Fibroblast of lung (primary cell): ENCODE measurements at regions not wholly inside any gene's neighbourhood (a gene's known extent, or its start where the extent isn't known, plus 50 kb on each side); places are given as distances from the start of the nearest gene placed in this dataset.

Experiments used
- DNase-seq, 2 donors: peaks; one replicate each; pipeline versions ENCODE4 v3.0.0 to v3.0.0-alpha.2; 2010; ENCODE audit warnings: low read depth in 2 of 2
- H2AFZ ChIP-seq: 2 replicates; pipeline ENCODE4 v1.5.1; 2012; ENCODE audit warnings: low read length, control low read depth, inconsistent platforms
- H3K27ac ChIP-seq: 2 replicates; pipeline ENCODE4 v1.5.1; 2011; ENCODE audit warnings: low read length, control low read depth; ENCODE audit not compliant: insufficient read depth
- H3K27me3 ChIP-seq: 2 replicates; pipeline ENCODE4 v1.5.1; 2011; ENCODE audit warnings: mild to moderate bottlenecking, low read length; ENCODE audit not compliant: control insufficient read depth, insufficient read depth
- H3K36me3 ChIP-seq: 2 replicates; pipeline ENCODE4 v1.5.1; 2011; ENCODE audit warnings: low read length; ENCODE audit not compliant: control insufficient read depth, insufficient read depth
- H3K4me1 ChIP-seq: 2 replicates; pipeline ENCODE4 v1.5.1; 2011; ENCODE audit warnings: low read length; ENCODE audit not compliant: control insufficient read depth, insufficient read depth; ENCODE audit errors: extremely low read depth
- H3K4me2 ChIP-seq: 2 replicates; pipeline ENCODE4 v1.5.1; 2011; ENCODE audit warnings: low read length, control low read depth; ENCODE audit not compliant: insufficient read depth; ENCODE audit errors: extremely low read depth
- H3K4me3 ChIP-seq, 4 experiments: fragments of 200-600 bp in 1 of 4; sonication (generic) in 1 of 4; replicated peaks in 1 of 4; 2 replicates each; pipeline ENCODE4 v1.5.1; 2011 to 2016; ENCODE audit warnings: low read length in 4 of 4, low read depth in 3 of 4, mild to moderate bottlenecking in 3 of 4, control low read depth in 2 of 4, inconsistent platforms in 1 of 4, mixed read lengths in 1 of 4; ENCODE audit not compliant: insufficient read depth in 1 of 4; ENCODE audit errors: control extremely low read depth in 1 of 4
- H3K79me2 ChIP-seq: 2 replicates; pipeline ENCODE4 v1.5.1; 2012; ENCODE audit warnings: mild to moderate bottlenecking, low read length, inconsistent platforms; ENCODE audit not compliant: control insufficient read depth, insufficient read depth
- H3K9ac ChIP-seq: 2 replicates; pipeline ENCODE4 v1.5.1; 2011; ENCODE audit warnings: mild to moderate bottlenecking, low read length, control low read depth; ENCODE audit not compliant: insufficient read depth
- H3K9me3 ChIP-seq: 2 replicates; pipeline ENCODE4 v1.5.1; 2012; ENCODE audit warnings: low read depth, low read length; ENCODE audit not compliant: control insufficient read depth, insufficient read depth
- H4K20me1 ChIP-seq: 2 replicates; pipeline ENCODE4 v1.5.1; 2011; ENCODE audit warnings: low read length; ENCODE audit not compliant: control insufficient read depth, insufficient read depth; ENCODE audit errors: extremely low read depth
- EZH2 ChIP-seq: IDR thresholded peaks from 2 replicates; pipeline ENCODE4 v1.5.1; 2012; ENCODE audit warnings: low read length, control low read depth, mild to moderate bottlenecking; ENCODE audit errors: missing control alignments
- TF ChIP-seq, protein P1 (sequence below), 2 donors: IDR thresholded peaks in 1 of 2; conservative IDR thresholded peaks in 1 of 2; 1 replicate in 1 of 2; 2 replicates in 1 of 2; pipeline ENCODE4 v1.5.1; 2011 to 2012; ENCODE audit warnings: low read length in 2 of 2, control low read depth in 1 of 2, inconsistent platforms in 1 of 2, low read depth in 1 of 2, mild to moderate bottlenecking in 1 of 2

DNA sequence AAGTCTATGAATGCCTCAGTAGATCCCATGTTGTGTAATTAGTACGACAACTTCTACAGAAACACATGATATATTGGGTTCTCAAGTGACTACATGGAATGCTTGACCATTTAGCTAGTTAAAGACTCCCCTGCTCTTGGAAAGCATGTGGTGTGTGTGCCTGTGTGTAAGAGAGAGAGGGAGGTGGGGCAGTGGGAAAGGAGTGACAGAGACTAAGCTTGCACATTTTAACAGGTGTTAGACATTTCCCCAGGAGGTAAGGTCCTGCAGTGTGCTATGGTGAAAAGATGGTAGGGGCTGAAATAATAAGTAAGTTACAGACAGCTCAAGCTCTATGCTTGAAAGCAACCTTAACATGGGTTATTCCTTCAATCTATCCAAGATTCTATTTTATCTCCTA, 241.7 kb upstream of the GHITM start:
- Histone ChIP-seq H4K20me1 (no peaks in the 10 kb centered on the region), H3K27me3 (no peaks in the 10 kb centered on the region), H3K36me3 (no peaks in the 10 kb centered on the region), H3K9ac (no peak overlapping the region), H3K79me2 (no peaks in the 10 kb centered on the region), H3K27ac (no peak overlapping the region), H3K4me3 (no peak overlapping the region), H2AFZ (no peak overlapping the region), H3K4me1 (no peaks in the 10 kb centered on the region), H3K4me2 (no peak overlapping the region), H3K9me3 (no peaks in the 10 kb centered on the region)
- DNase-seq: no peak
- TF ChIP-seq EZH2: no peak
- TF ChIP-seq, protein P1, sequence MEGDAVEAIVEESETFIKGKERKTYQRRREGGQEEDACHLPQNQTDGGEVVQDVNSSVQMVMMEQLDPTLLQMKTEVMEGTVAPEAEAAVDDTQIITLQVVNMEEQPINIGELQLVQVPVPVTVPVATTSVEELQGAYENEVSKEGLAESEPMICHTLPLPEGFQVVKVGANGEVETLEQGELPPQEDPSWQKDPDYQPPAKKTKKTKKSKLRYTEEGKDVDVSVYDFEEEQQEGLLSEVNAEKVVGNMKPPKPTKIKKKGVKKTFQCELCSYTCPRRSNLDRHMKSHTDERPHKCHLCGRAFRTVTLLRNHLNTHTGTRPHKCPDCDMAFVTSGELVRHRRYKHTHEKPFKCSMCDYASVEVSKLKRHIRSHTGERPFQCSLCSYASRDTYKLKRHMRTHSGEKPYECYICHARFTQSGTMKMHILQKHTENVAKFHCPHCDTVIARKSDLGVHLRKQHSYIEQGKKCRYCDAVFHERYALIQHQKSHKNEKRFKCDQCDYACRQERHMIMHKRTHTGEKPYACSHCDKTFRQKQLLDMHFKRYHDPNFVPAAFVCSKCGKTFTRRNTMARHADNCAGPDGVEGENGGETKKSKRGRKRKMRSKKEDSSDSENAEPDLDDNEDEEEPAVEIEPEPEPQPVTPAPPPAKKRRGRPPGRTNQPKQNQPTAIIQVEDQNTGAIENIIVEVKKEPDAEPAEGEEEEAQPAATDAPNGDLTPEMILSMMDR (conservative IDR thresholded peaks at IDR 0.05 in 1 of 2, IDR thresholded peaks at IDR 0.05 in 1 of 2; ENCODE audit: low read depth in 1 of 2, low read length in 2 of 2): no peak

DNA sequence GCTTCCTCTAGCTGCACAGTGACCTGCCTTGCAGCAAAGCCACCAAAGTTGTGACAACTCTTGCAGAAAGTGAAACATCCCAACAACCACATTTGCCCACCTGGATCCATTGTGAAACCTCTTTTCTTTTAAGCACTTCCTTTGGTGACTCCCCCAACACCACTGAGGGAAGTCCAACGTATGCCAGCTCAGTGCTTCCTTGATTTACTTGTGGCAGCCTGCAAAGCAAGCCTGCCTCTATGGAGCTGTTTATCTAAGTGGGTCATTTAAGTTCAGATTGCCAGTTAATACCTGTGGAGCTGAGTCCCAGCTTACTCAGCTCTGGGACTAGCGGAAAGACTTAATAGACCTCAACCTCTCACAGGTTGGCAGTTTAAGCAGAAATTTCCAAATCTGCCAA, 230.8 kb upstream of the GHITM start:
- no peaks in the 10 kb centered on the region for H4K20me1 ChIP-seq
- no peak overlapping the region for H3K9ac ChIP-seq
- H3K4me1 ChIP-seq: no peaks in the 10 kb centered on the region
- H3K79me2 ChIP-seq: no peaks in the 10 kb centered on the region
- no peak for DNase-seq
- no peaks in the 10 kb centered on the region for H3K36me3 ChIP-seq
- no peaks in the 10 kb centered on the region for H3K27me3 ChIP-seq
- no peaks in the 10 kb centered on the region for H3K9me3 ChIP-seq
- no peak overlapping the region for H3K4me3 ChIP-seq
- no peak overlapping the region for H2AFZ ChIP-seq
- TF ChIP-seq EZH2: no peak
- TF ChIP-seq, protein P1 (conservative IDR thresholded peaks at IDR 0.05 in 1 of 2, IDR thresholded peaks at IDR 0.05 in 1 of 2; ENCODE audit: low read depth in 1 of 2, low read length in 2 of 2): no peak
- no peak overlapping the region for H3K4me2 ChIP-seq
- no peak overlapping the region for H3K27ac ChIP-seq

DNA sequence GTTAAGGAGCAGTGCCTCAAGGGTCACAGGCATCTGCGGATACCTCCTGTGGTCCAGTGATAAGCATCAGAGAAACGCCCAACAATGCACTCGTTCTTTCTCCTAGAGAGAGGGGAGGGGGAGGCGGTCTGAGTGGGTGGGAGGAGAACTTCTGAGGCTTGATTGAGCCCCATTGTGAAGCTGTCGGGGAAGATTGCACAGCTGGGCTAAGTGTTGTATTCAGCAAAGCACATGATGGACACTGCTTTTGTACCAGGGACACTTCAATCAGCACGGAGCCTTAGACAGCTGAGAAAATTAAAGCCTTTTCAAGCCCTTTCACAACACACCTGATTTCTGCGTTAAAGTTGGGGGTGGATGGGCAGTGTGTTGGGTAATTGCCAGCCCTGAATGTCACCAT, 230.3 kb upstream of the GHITM start:
- Histone ChIP-seq H3K4me3 (no peak overlapping the region), H3K4me1 (no peaks in the 10 kb centered on the region), H2AFZ (no peak overlapping the region), H3K4me2 (no peak overlapping the region), H3K9me3 (no peaks in the 10 kb centered on the region), H4K20me1 (no peaks in the 10 kb centered on the region), H3K79me2 (no peaks in the 10 kb centered on the region), H3K36me3 (no peaks in the 10 kb centered on the region), H3K9ac (no peak overlapping the region), H3K27ac (no peak overlapping the region), H3K27me3 (no peaks in the 10 kb centered on the region)
- TF ChIP-seq, protein P1 (conservative IDR thresholded peaks at IDR 0.05 in 1 of 2, IDR thresholded peaks at IDR 0.05 in 1 of 2; ENCODE audit: low read depth in 1 of 2, low read length in 2 of 2): no peak
- no peak for TF ChIP-seq EZH2
- DNase-seq: no peak
